HL-60 (cell line): ENCODE measurements at regions not wholly inside any gene's neighbourhood (a gene's known extent, or its start where the extent isn't known, plus 50 kb on each side); places are given as distances from the start of the nearest gene placed in this dataset.

Experiments
- DNase-seq, 2 experiments: peaks; one replicate each; pipeline ENCODE4 v3.0.0-alpha.2; 2010 to 2020; ENCODE audit warnings: low read depth in 1 of 2, low spot score in 1 of 2
- H3K27ac ChIP-seq: fragments of 250-450 bp; sonication (Bioruptor Pico); replicated peaks from 2 replicates; pipeline ENCODE4 v1.5.1; 2020; ENCODE audit warnings: mild to moderate bottlenecking, moderate library complexity
- H3K27me3 ChIP-seq: fragments of 250-450 bp; sonication (Bioruptor Pico); 2 replicates; pipeline ENCODE4 v1.5.1; 2021; ENCODE audit warnings: mild to moderate bottlenecking, moderate library complexity; ENCODE audit not compliant: insufficient read depth, poor library complexity, severe bottlenecking
- H3K4me3 ChIP-seq: replicated peaks from 2 replicates; pipeline ENCODE4 v1.5.1; 2011; ENCODE audit warnings: mild to moderate bottlenecking, control low read depth, low read length; ENCODE audit not compliant: insufficient read depth
- GABPA ChIP-seq: IDR thresholded peaks from 2 replicates; pipeline ENCODE4 v1.6.1; 2012; ENCODE audit warnings: low read depth
- POLR2AphosphoS5 ChIP-seq: IDR thresholded peaks from 2 replicates; pipeline ENCODE4 v1.6.1; 2012; ENCODE audit warnings: low read depth
- SPI1 ChIP-seq: IDR thresholded peaks from 2 replicates; pipeline ENCODE4 v1.6.1; 2012; ENCODE audit warnings: low read depth, mild to moderate bottlenecking, borderline replicate concordance
- TF ChIP-seq, protein P1 (sequence below): IDR thresholded peaks from 2 replicates; pipeline ENCODE4 v1.6.1; 2012; ENCODE audit warnings: low read depth; ENCODE audit not compliant: insufficient replicate concordance
- TF ChIP-seq, protein P2 (sequence below): IDR thresholded peaks from one replicate; pipeline ENCODE4 v1.5.1; 2011; ENCODE audit warnings: low read length, control low read depth, inconsistent platforms; ENCODE audit not compliant: insufficient read depth

DNA sequence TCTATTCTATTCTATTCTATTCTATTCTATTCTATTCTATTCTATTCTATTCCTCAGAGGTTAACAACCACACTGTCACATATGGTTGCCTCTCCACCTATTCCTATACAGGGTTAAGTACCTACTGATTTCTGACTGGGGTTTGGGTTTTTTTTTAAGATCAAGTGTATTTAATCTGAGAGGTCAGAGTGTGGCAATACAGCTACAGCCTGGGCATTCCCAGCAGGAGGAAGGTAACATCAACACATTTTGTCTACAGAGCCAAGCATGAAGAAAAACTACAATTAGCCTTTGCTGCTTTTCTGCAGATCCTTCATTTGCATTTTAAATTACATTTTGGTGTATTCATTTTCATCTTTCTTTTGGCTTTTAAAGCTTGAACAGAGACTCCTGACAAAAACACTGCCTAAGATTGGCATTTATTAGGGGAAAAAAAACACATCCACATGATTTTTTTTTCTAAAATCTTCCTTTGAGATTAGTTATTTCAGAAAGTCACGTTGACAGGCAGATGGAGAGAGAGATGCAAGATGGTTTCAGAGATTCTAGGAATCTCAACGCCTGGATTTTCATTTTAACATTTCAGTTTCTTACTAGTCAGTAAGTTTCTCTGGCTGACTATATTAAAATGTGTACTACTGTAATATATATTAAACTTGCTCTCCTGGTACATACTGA is 255.9 kb upstream of the TET2 start:
- H3K27ac ChIP-seq, result no peak overlapping the region
- TF ChIP-seq, protein P1, sequence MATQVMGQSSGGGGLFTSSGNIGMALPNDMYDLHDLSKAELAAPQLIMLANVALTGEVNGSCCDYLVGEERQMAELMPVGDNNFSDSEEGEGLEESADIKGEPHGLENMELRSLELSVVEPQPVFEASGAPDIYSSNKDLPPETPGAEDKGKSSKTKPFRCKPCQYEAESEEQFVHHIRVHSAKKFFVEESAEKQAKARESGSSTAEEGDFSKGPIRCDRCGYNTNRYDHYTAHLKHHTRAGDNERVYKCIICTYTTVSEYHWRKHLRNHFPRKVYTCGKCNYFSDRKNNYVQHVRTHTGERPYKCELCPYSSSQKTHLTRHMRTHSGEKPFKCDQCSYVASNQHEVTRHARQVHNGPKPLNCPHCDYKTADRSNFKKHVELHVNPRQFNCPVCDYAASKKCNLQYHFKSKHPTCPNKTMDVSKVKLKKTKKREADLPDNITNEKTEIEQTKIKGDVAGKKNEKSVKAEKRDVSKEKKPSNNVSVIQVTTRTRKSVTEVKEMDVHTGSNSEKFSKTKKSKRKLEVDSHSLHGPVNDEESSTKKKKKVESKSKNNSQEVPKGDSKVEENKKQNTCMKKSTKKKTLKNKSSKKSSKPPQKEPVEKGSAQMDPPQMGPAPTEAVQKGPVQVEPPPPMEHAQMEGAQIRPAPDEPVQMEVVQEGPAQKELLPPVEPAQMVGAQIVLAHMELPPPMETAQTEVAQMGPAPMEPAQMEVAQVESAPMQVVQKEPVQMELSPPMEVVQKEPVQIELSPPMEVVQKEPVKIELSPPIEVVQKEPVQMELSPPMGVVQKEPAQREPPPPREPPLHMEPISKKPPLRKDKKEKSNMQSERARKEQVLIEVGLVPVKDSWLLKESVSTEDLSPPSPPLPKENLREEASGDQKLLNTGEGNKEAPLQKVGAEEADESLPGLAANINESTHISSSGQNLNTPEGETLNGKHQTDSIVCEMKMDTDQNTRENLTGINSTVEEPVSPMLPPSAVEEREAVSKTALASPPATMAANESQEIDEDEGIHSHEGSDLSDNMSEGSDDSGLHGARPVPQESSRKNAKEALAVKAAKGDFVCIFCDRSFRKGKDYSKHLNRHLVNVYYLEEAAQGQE, result no peak
- TF ChIP-seq, protein P2, sequence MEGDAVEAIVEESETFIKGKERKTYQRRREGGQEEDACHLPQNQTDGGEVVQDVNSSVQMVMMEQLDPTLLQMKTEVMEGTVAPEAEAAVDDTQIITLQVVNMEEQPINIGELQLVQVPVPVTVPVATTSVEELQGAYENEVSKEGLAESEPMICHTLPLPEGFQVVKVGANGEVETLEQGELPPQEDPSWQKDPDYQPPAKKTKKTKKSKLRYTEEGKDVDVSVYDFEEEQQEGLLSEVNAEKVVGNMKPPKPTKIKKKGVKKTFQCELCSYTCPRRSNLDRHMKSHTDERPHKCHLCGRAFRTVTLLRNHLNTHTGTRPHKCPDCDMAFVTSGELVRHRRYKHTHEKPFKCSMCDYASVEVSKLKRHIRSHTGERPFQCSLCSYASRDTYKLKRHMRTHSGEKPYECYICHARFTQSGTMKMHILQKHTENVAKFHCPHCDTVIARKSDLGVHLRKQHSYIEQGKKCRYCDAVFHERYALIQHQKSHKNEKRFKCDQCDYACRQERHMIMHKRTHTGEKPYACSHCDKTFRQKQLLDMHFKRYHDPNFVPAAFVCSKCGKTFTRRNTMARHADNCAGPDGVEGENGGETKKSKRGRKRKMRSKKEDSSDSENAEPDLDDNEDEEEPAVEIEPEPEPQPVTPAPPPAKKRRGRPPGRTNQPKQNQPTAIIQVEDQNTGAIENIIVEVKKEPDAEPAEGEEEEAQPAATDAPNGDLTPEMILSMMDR, result no peak
- TF ChIP-seq SPI1, result no peak
- no peak for TF ChIP-seq GABPA
- DNase-seq, result no peak
- no peaks in the 10 kb centered on the region for H3K27me3 ChIP-seq
- H3K4me3 ChIP-seq, result no peak overlapping the region

DNA sequence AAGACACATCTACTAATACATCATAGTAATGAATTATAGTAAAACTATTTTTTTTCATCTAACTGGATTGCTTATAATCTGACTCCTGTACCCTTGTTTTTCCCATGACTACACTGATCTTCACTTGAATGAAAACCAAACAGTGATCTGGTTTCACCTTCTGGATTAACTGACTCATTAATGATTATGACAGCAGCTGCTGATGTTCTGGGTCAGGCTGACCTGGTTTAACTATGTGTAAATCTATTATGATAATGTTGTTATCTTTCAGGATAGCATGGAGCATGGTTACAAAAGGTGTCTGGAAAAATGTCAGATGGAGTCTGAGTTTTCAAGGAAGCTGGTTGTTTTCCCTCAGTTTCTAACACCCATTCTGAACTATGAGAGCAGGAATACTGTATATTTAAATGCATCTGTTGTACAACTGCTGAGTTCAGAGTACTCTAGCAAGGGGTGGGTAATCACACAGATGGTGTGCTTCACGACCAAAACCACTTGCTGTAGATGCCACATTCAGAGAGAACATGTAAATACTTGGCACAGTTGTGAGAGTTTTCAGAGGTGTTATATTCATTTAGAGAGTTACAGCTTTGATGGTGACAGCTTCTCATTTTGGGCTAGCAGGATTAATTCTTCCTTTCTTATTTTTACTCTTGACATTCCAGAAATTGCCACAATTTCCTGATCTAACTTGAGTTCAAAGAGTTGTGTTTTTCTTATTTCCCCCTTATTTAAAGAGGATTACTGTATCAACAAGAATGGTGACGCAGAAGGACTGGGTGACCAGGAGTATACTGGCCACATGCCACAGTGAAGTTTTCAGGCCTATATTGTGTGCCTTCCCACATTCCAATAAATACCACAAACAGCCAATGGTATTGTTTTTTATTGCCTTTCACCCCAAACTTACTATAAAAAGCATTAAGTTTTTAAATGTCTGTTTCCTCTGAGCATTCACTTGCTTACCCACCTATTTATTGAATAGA is 249.7 kb upstream of the TET2 start:
- TF ChIP-seq POLR2AphosphoS5 (no peak), SPI1 (no peak), GABPA (no peak)
- TF ChIP-seq, protein P2, result no peak
- TF ChIP-seq, protein P1, result no peak
- no peak overlapping the region for H3K27ac ChIP-seq
- DNase-seq, result no peak
- no peak overlapping the region for H3K4me3 ChIP-seq
- no peaks in the 10 kb centered on the region for H3K27me3 ChIP-seq

DNA sequence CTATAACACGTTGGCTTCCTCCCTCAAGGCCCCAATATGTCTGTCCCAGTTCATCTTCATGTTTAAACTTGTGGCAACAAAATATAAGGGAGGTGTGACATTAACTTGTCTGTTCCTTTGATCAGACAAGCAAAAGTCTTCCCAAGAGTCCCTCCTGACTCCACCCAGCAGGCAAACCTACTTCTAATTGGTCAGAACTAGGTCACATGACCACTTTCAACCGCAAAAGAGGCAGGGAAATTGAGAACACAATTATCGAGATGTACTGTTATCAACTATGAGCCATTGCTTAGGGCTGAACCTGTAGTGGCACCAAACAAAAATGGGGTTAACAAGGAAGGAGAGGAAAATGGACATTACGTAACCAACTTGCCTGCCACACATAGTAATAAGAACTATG is 246.8 kb upstream of the TET2 start:
- no peak for DNase-seq
- Histone ChIP-seq H3K27ac (no peak overlapping the region), H3K4me3 (no peak overlapping the region), H3K27me3 (no peaks in the 10 kb centered on the region)
- TF ChIP-seq, protein P2, result no peak
- TF ChIP-seq GABPA (no peak), SPI1 (no peak), POLR2AphosphoS5 (no peak)
- TF ChIP-seq, protein P1, result no peak
